ENCODE measurements at regions not wholly inside any gene's neighbourhood (a gene's known extent, or its start where the extent isn't known, plus 50 kb on each side); places are given as distances from the start of the nearest gene placed in this dataset.

DNA sequence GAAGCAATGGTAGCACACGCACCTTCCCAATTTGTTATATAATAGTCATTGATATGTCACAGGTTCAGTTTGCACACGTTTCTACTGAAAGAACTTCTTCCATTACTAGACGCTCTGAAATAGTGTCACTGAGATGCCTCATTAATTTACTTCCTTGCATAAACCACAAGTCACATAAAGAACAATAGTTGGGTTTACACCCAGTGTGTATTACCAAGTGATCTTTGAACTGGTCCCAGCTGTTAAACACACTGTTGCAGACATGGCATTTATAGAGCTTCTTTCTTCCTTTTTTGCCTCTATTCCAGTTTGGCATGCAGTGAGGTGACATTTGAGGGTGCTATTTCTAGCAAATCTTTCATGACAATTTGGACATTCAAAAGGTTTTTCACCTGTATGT, 245.3 kb downstream of the EPM2A start (continued):
- TF ChIP-seq, protein P1, sequence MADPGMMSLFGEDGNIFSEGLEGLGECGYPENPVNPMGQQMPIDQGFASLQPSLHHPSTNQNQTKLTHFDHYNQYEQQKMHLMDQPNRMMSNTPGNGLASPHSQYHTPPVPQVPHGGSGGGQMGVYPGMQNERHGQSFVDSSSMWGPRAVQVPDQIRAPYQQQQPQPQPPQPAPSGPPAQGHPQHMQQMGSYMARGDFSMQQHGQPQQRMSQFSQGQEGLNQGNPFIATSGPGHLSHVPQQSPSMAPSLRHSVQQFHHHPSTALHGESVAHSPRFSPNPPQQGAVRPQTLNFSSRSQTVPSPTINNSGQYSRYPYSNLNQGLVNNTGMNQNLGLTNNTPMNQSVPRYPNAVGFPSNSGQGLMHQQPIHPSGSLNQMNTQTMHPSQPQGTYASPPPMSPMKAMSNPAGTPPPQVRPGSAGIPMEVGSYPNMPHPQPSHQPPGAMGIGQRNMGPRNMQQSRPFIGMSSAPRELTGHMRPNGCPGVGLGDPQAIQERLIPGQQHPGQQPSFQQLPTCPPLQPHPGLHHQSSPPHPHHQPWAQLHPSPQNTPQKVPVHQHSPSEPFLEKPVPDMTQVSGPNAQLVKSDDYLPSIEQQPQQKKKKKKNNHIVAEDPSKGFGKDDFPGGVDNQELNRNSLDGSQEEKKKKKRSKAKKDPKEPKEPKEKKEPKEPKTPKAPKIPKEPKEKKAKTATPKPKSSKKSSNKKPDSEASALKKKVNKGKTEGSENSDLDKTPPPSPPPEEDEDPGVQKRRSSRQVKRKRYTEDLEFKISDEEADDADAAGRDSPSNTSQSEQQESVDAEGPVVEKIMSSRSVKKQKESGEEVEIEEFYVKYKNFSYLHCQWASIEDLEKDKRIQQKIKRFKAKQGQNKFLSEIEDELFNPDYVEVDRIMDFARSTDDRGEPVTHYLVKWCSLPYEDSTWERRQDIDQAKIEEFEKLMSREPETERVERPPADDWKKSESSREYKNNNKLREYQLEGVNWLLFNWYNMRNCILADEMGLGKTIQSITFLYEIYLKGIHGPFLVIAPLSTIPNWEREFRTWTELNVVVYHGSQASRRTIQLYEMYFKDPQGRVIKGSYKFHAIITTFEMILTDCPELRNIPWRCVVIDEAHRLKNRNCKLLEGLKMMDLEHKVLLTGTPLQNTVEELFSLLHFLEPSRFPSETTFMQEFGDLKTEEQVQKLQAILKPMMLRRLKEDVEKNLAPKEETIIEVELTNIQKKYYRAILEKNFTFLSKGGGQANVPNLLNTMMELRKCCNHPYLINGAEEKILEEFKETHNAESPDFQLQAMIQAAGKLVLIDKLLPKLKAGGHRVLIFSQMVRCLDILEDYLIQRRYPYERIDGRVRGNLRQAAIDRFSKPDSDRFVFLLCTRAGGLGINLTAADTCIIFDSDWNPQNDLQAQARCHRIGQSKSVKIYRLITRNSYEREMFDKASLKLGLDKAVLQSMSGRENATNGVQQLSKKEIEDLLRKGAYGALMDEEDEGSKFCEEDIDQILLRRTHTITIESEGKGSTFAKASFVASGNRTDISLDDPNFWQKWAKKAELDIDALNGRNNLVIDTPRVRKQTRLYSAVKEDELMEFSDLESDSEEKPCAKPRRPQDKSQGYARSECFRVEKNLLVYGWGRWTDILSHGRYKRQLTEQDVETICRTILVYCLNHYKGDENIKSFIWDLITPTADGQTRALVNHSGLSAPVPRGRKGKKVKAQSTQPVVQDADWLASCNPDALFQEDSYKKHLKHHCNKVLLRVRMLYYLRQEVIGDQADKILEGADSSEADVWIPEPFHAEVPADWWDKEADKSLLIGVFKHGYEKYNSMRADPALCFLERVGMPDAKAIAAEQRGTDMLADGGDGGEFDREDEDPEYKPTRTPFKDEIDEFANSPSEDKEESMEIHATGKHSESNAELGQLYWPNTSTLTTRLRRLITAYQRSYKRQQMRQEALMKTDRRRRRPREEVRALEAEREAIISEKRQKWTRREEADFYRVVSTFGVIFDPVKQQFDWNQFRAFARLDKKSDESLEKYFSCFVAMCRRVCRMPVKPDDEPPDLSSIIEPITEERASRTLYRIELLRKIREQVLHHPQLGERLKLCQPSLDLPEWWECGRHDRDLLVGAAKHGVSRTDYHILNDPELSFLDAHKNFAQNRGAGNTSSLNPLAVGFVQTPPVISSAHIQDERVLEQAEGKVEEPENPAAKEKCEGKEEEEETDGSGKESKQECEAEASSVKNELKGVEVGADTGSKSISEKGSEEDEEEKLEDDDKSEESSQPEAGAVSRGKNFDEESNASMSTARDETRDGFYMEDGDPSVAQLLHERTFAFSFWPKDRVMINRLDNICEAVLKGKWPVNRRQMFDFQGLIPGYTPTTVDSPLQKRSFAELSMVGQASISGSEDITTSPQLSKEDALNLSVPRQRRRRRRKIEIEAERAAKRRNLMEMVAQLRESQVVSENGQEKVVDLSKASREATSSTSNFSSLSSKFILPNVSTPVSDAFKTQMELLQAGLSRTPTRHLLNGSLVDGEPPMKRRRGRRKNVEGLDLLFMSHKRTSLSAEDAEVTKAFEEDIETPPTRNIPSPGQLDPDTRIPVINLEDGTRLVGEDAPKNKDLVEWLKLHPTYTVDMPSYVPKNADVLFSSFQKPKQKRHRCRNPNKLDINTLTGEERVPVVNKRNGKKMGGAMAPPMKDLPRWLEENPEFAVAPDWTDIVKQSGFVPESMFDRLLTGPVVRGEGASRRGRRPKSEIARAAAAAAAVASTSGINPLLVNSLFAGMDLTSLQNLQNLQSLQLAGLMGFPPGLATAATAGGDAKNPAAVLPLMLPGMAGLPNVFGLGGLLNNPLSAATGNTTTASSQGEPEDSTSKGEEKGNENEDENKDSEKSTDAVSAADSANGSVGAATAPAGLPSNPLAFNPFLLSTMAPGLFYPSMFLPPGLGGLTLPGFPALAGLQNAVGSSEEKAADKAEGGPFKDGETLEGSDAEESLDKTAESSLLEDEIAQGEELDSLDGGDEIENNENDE (IDR thresholded peaks at IDR 0.05; ENCODE audit: insufficient replicate concordance, low read length): no peak

Measured in H1 (cell line).